22Rv1 (cell line): ENCODE measurements at regions not wholly inside any gene's neighbourhood (a gene's known extent, or its start where the extent isn't known, plus 50 kb on each side); places are given as distances from the start of the nearest gene placed in this dataset.
A peak's percentile ranks its signal among the peaks of the same experiment; 100 is the strongest.
"Not testable (repeated sequence)": the region's sequence is repeated elsewhere in the genome, so short reads cannot be mapped to it uniquely, and the experiment has no call there.

Source experiments
- H3K27ac ChIP-seq: fragments of 450-650 bp; 2 replicates; pipeline ENCODE4 v1.5.1; 2017
- CTCF ChIP-seq: fragments of 450-650 bp; IDR thresholded peaks from 2 replicates; pipeline ENCODE4 v1.5.1; 2017; ENCODE audit warnings: mild to moderate bottlenecking
- ZFX ChIP-seq: fragments of 450-650 bp; IDR thresholded peaks from 2 replicates; pipeline ENCODE4 v1.6.1; 2017; ENCODE audit warnings: antibody characterized with exemption, borderline replicate concordance

DNA sequence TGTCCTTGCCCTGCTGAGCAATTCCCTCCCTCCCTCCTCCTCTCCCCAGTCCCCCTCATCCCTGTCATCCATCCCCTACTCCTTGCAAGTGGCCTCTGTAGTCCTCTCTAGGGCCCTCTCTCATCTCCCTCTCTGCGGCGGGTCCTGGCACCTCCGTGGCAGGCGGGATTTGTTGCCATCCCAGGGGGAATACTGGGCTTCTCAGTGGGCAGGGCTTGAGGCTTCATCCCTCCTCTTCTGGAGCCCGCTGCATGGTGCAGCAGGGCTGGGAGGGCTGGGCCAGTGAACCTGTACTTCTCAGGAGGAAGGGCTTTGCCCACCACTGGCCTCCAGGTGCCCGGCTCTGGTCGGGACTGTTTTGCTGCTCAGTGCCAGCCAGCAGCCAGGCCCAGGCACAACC, 216.2 kb downstream of the TFCP2L1 start:
- H3K27ac ChIP-seq: no peak overlapping the region
- TF ChIP-seq CTCF: no peak
- TF ChIP-seq ZFX: no peak

- no peak overlapping the region for H3K27ac ChIP-seq
- TF ChIP-seq ZFX (no peak), CTCF (no peak)
These were observed 215.5 kb downstream of the TFCP2L1 start for GRCh38 chr2:121069434-121069969.

DNA sequence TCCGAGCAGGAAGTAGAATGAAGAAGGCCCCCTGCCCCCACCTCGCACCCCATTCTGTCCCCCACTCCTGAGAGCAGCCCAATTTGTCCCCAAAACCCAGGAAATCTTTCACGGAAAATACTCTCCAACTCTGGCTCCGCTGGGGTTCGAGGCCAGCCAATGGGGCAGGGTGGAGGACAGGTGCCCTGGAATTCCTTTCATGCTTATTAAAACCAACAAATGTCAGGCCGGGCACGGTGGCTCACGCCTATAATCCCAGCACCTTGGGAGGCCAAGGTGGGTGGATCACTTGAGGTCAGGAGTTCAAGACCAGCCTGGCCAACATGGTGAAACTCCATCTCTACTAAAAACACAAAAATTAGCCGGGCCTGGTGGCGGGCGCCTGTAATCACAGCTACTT, 214.9 kb downstream of the TFCP2L1 start:
- not testable (repeated sequence) for H3K27ac ChIP-seq

DNA sequence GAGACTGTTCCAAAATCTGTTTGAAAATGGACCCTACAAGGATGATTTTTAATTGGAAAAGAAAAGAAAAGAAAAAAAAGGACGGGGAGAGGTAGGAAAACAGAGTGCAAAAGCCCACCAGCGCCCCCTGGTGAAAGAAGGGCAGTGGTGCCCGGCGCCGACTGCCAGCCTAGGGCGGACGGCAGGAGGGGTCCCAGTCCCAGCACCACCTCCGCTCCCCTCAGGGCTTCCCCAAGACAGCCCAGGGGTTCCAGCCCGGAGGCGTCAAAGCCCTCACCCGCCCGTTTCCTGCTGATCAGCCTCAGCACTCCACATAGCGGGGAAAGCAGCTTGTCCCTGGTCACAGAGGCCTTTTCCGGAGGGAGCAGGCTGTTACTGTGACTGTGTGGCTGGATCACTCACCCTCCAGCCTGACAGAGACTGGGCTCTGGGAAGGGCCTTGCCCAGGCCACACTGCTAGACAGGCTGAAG, 213.9 kb downstream of the TFCP2L1 start:
- TF ChIP-seq CTCF (peak; percentile 81), ZFX (no peak)
- no peak overlapping the region for H3K27ac ChIP-seq

DNA sequence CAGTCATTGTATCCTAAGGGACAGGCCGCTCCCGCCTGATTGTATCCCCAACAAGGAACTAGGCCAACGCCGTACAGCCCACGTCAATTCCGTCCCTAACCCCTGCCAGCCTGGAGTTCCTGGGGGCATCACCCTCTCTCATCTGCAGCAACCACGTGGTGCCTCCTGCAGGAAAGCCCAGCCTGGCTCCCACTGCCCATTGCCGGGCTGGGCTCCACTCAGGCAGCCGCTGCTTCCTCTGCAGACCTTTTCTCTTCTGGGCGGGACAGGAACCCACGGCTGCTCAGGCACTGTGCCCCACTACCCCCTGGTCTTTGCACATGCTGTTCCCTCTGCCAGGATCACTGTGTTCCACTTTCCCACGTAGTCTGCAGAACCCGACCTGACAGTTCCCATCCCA, 212.2 kb downstream of the TFCP2L1 start:
- H3K27ac ChIP-seq: no peak overlapping the region

GRCh38 chr2:121073320-121074210, 211.4 kb downstream of the TFCP2L1 start:
- TF ChIP-seq ZFX (no peak), CTCF (no peak)
- no peak overlapping the region for H3K27ac ChIP-seq

More for the DNA sequence above, 212.2 kb downstream of the TFCP2L1 start:
- TF ChIP-seq ZFX (no peak), CTCF (no peak)

- no peak for TF ChIP-seq CTCF
- TF ChIP-seq ZFX: no peak
- H3K27ac ChIP-seq: no peak overlapping the region
These were observed 210.6 kb downstream of the TFCP2L1 start for GRCh38 chr2:121074293-121074932.
